Lower leg skin (tissue), 3 donors: ENCODE measurements at regions not wholly inside any gene's neighbourhood (a gene's known extent, or its start where the extent isn't known, plus 50 kb on each side); places are given as distances from the start of the nearest gene placed in this dataset.

Experiments used
- POLR2A ChIP-seq, 2 donors: fragments of 450-650 bp; IDR thresholded peaks; one replicate each; pipeline ENCODE4 v1.6.1; 2016 to 2017; ENCODE audit warnings: antibody characterized with exemption in 2 of 2, mild to moderate bottlenecking in 1 of 2, moderate library complexity in 1 of 2
- TF ChIP-seq, protein P1 (sequence below), 3 donors: fragments of 450-650 bp; IDR thresholded peaks; one replicate each; pipeline ENCODE4 v1.5.1; 2016; ENCODE audit warnings: antibody characterized with exemption in 3 of 3, mild to moderate bottlenecking in 3 of 3, moderate library complexity in 2 of 3

DNA sequence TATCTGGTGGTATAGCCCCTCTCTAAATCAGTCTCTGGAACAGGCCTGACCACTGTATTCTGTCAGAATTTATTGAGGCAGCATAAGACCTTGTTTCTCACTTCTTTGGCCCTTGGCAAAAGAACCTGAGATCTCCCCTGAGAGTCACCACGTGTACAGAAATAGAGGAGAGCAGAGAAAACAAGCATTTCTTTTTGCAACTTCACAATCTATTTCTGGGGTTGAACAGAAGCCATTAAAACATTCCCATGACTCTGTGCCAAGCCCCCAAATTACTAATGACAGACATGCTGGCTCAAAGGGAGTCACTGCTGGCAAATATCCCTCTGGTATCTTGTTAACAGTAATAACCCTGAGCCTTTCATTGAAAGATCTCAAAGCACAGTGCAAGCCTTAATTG is 395.3 kb downstream of the MAFB start:
- TF ChIP-seq, protein P1, sequence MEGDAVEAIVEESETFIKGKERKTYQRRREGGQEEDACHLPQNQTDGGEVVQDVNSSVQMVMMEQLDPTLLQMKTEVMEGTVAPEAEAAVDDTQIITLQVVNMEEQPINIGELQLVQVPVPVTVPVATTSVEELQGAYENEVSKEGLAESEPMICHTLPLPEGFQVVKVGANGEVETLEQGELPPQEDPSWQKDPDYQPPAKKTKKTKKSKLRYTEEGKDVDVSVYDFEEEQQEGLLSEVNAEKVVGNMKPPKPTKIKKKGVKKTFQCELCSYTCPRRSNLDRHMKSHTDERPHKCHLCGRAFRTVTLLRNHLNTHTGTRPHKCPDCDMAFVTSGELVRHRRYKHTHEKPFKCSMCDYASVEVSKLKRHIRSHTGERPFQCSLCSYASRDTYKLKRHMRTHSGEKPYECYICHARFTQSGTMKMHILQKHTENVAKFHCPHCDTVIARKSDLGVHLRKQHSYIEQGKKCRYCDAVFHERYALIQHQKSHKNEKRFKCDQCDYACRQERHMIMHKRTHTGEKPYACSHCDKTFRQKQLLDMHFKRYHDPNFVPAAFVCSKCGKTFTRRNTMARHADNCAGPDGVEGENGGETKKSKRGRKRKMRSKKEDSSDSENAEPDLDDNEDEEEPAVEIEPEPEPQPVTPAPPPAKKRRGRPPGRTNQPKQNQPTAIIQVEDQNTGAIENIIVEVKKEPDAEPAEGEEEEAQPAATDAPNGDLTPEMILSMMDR (IDR thresholded peaks at IDR 0.05): no peak
- no peak for TF ChIP-seq POLR2A (IDR thresholded peaks at IDR 0.05)
